Esophagus muscularis mucosa (tissue), 3 donors: ENCODE measurements at regions not wholly inside any gene's neighbourhood (a gene's known extent, or its start where the extent isn't known, plus 50 kb on each side); places are given as distances from the start of the nearest gene placed in this dataset.

Experiments
- CTCF ChIP-seq, 3 experiments: fragments of 200-600 bp in 2 of 3; fragments of 450-650 bp in 1 of 3; sonication (generic) in 2 of 3; IDR thresholded peaks; one replicate each; pipeline ENCODE4 v1.5.1; 2017 to 2019; ENCODE audit warnings: antibody characterized with exemption in 3 of 3, mild to moderate bottlenecking in 2 of 3, moderate library complexity in 1 of 3
- POLR2A ChIP-seq: fragments of 450-650 bp; IDR thresholded peaks from one replicate; pipeline ENCODE4 v1.6.1; 2017; ENCODE audit warnings: antibody characterized with exemption, moderate library complexity, mild to moderate bottlenecking, low read depth

GRCh38 chr7:88395715-88396114, 89.0 kb upstream of the STEAP4 start:
- no peak for TF ChIP-seq CTCF (IDR thresholded peaks at IDR 0.05)
- no peak for TF ChIP-seq POLR2A
